GM12878 (cell line): ENCODE measurements at regions not wholly inside any gene's neighbourhood (a gene's known extent, or its start where the extent isn't known, plus 50 kb on each side); places are given as distances from the start of the nearest gene placed in this dataset.

Source experiments
- CTCF ChIP-seq, 3 experiments: IDR thresholded peaks in 2 of 3; conservative IDR thresholded peaks in 1 of 3; 2 replicates each; pipeline ENCODE4 v1.5.1; 2011; ENCODE audit warnings: low read depth in 3 of 3, low read length in 3 of 3, mild to moderate bottlenecking in 3 of 3, control low read depth in 2 of 3, moderate library complexity in 2 of 3, inconsistent platforms in 1 of 3, mixed read lengths in 1 of 3; ENCODE audit not compliant: control insufficient read depth in 2 of 3, insufficient read depth in 1 of 3; ENCODE audit errors: extremely low read depth in 1 of 3
- EP300 ChIP-seq, 2 experiments: fragments of 150-350 bp in 1 of 2; IDR thresholded peaks; 2 replicates each; pipeline ENCODE4 v1.6.1; 2011 to 2012; ENCODE audit warnings: low read depth in 2 of 2, low read length in 2 of 2, borderline replicate concordance in 1 of 2, improper control_type of control experiment in 1 of 2, inconsistent platforms in 1 of 2; ENCODE audit not compliant: control insufficient read depth in 1 of 2
- NRF1 ChIP-seq: conservative IDR thresholded peaks from 2 replicates; pipeline ENCODE4 v1.6.1; 2011; ENCODE audit warnings: mild to moderate bottlenecking, low read depth, low read length, improper control_type of control experiment
- POLR2AphosphoS5 ChIP-seq: IDR thresholded peaks from 2 replicates; pipeline ENCODE4 v1.6.1; 2011; ENCODE audit warnings: mild to moderate bottlenecking, low read length, inconsistent platforms
- SIX5 ChIP-seq: IDR thresholded peaks from 2 replicates; pipeline ENCODE4 v1.6.1; 2011; ENCODE audit warnings: mild to moderate bottlenecking, low read depth, low read length, moderate library complexity; ENCODE audit not compliant: severe bottlenecking
- TCF3 ChIP-seq: IDR thresholded peaks from 2 replicates; pipeline ENCODE4 v1.6.1; 2012; ENCODE audit warnings: low read depth, mild to moderate bottlenecking, low read length, borderline replicate concordance; ENCODE audit not compliant: insufficient read depth
- ZSCAN29 ChIP-seq: fragments of 450-650 bp; IDR thresholded peaks from 2 replicates; pipeline ENCODE4 v1.6.1; 2017; ENCODE audit warnings: mild to moderate bottlenecking, moderate library complexity
- TF ChIP-seq, protein P1 (sequence below): IDR thresholded peaks from 2 replicates; pipeline ENCODE4 v1.6.1; 2011; ENCODE audit warnings: mild to moderate bottlenecking, low read depth, low read length, moderate library complexity; ENCODE audit not compliant: insufficient replicate concordance

- TF ChIP-seq SIX5 (no peak), CTCF (IDR thresholded peaks at IDR 0.05 in 2 of 3, conservative IDR thresholded peaks at IDR 0.05 in 1 of 3; ENCODE audit: control insufficient read depth in 2 of 3, extremely low read depth in 1 of 3, insufficient read depth in 1 of 3, low read depth in 3 of 3, low read length in 3 of 3) (no peak), NRF1 (no peak), EP300 (IDR thresholded peaks at IDR 0.05; ENCODE audit: borderline replicate concordance in 1 of 2, control insufficient read depth in 1 of 2, low read depth in 2 of 2, low read length in 2 of 2) (no peak), POLR2AphosphoS5 (no peak), ZSCAN29 (no peak), TCF3 (no peak)
- TF ChIP-seq, protein P1, sequence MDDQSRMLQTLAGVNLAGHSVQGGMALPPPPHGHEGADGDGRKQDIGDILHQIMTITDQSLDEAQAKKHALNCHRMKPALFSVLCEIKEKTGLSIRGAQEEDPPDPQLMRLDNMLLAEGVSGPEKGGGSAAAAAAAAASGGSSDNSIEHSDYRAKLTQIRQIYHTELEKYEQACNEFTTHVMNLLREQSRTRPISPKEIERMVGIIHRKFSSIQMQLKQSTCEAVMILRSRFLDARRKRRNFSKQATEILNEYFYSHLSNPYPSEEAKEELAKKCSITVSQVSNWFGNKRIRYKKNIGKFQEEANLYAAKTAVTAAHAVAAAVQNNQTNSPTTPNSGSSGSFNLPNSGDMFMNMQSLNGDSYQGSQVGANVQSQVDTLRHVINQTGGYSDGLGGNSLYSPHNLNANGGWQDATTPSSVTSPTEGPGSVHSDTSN, result no peak
Measured at GRCh38 chr10:107899502-107900062, 735.1 kb upstream of the SORCS1 start.
